ENCODE measurements at regions not wholly inside any gene's neighbourhood (a gene's known extent, or its start where the extent isn't known, plus 50 kb on each side); places are given as distances from the start of the nearest gene placed in this dataset.

GRCh38 chr20:55348223-55348622 lies 657.1 kb downstream of the CBLN4 start:
- no peak for TF ChIP-seq CTCF (IDR thresholded peaks at IDR 0.05)
- TF ChIP-seq POLR2A (IDR thresholded peaks at IDR 0.05): no peak
